ENCODE measurements at regions not wholly inside any gene's neighbourhood (a gene's known extent, or its start where the extent isn't known, plus 50 kb on each side); places are given as distances from the start of the nearest gene placed in this dataset.

- no peak for TF ChIP-seq GATA1 (IDR thresholded peaks at IDR 0.05; ENCODE audit: low read depth, low read length)
- TF ChIP-seq POLR2A (IDR thresholded peaks at IDR 0.05; ENCODE audit: low read length) = no peak
- no peak for DNase-seq
These were observed 429.1 kb downstream of the SPRY1 start for GRCh38 chr4:123825596-123826291.

GRCh38 chr4:123826896-123827295 lies 430.3 kb downstream of the SPRY1 start:
- DNase-seq = no peak
- no peak for TF ChIP-seq POLR2A (IDR thresholded peaks at IDR 0.05; ENCODE audit: low read length)
- TF ChIP-seq GATA1 (IDR thresholded peaks at IDR 0.05; ENCODE audit: low read depth, low read length) = no peak

- TF ChIP-seq POLR2A (IDR thresholded peaks at IDR 0.05; ENCODE audit: low read length) (no peak), GATA1 (IDR thresholded peaks at IDR 0.05; ENCODE audit: low read depth, low read length) (no peak)
- DNase-seq = no peak
These were observed 430.9 kb downstream of the SPRY1 start for GRCh38 chr4:123827511-123827910.

- no peak for DNase-seq
- TF ChIP-seq POLR2A (IDR thresholded peaks at IDR 0.05; ENCODE audit: low read length) = no peak
- no peak for TF ChIP-seq GATA1 (IDR thresholded peaks at IDR 0.05; ENCODE audit: low read depth, low read length)
These were observed 434.3 kb downstream of the SPRY1 start for GRCh38 chr4:123830930-123831329.

GRCh38 chr4:123832173-123833026 lies 435.8 kb downstream of the SPRY1 start:
- TF ChIP-seq GATA1 (IDR thresholded peaks at IDR 0.05; ENCODE audit: low read depth, low read length) (no peak), POLR2A (IDR thresholded peaks at IDR 0.05; ENCODE audit: low read length) (no peak)

GRCh38 chr4:123833171-123833643 lies 436.6 kb downstream of the SPRY1 start:
- no peak for DNase-seq
- no peak for TF ChIP-seq GATA1 (IDR thresholded peaks at IDR 0.05; ENCODE audit: low read depth, low read length)
- no peak for TF ChIP-seq POLR2A (IDR thresholded peaks at IDR 0.05; ENCODE audit: low read length)

More at GRCh38 chr4:123832173-123833026, 435.8 kb downstream of the SPRY1 start:
- no peak for DNase-seq

GRCh38 chr4:123835831-123836590 lies 439.4 kb downstream of the SPRY1 start:
- TF ChIP-seq GATA1 (IDR thresholded peaks at IDR 0.05; ENCODE audit: low read depth, low read length) (no peak), POLR2A (IDR thresholded peaks at IDR 0.05; ENCODE audit: low read length) (no peak)

GRCh38 chr4:123836851-123837595 lies 440.4 kb downstream of the SPRY1 start:
- TF ChIP-seq GATA1 (IDR thresholded peaks at IDR 0.05; ENCODE audit: low read depth, low read length) (no peak), POLR2A (IDR thresholded peaks at IDR 0.05; ENCODE audit: low read length) (no peak)

More at GRCh38 chr4:123835831-123836590, 439.4 kb downstream of the SPRY1 start:
- no peak for DNase-seq

GRCh38 chr4:123838474-123838873 lies 441.9 kb downstream of the SPRY1 start:
- DNase-seq = no peak
- TF ChIP-seq POLR2A (IDR thresholded peaks at IDR 0.05; ENCODE audit: low read length) (no peak), GATA1 (IDR thresholded peaks at IDR 0.05; ENCODE audit: low read depth, low read length) (no peak)

More at GRCh38 chr4:123836851-123837595, 440.4 kb downstream of the SPRY1 start:
- no peak for DNase-seq

- TF ChIP-seq POLR2A (IDR thresholded peaks at IDR 0.05; ENCODE audit: low read length) (no peak), GATA1 (IDR thresholded peaks at IDR 0.05; ENCODE audit: low read depth, low read length) (no peak)
These were observed 443.6 kb downstream of the SPRY1 start for GRCh38 chr4:123840197-123840596.

GRCh38 chr4:123841447-123842121 lies 445.0 kb downstream of the SPRY1 start:
- no peak for DNase-seq
- TF ChIP-seq GATA1 (IDR thresholded peaks at IDR 0.05; ENCODE audit: low read depth, low read length) (no peak), POLR2A (IDR thresholded peaks at IDR 0.05; ENCODE audit: low read length) (no peak)

More at GRCh38 chr4:123840197-123840596, 443.6 kb downstream of the SPRY1 start:
- no peak for DNase-seq

- TF ChIP-seq POLR2A (IDR thresholded peaks at IDR 0.05; ENCODE audit: low read length) = no peak
- no peak for TF ChIP-seq GATA1 (IDR thresholded peaks at IDR 0.05; ENCODE audit: low read depth, low read length)
- no peak for DNase-seq
These were observed 446.5 kb downstream of the SPRY1 start for GRCh38 chr4:123843137-123843536.

Data from erythroblast (primary cell).